Breast epithelium (tissue), 3 donors: ENCODE measurements at regions not wholly inside any gene's neighbourhood (a gene's known extent, or its start where the extent isn't known, plus 50 kb on each side); places are given as distances from the start of the nearest gene placed in this dataset.

Source experiments
- POLR2A ChIP-seq: fragments of 450-650 bp; IDR thresholded peaks from one replicate; pipeline ENCODE4 v1.6.1; 2016; ENCODE audit warnings: antibody characterized with exemption, mild to moderate bottlenecking, moderate library complexity
- POLR2AphosphoS5 ChIP-seq, 3 donors: sonication (generic); formaldehyde crosslinking; IDR thresholded peaks; one replicate each; pipeline ENCODE4 v1.6.1; 2017; ENCODE audit warnings: antibody characterized with exemption in 3 of 3
- TF ChIP-seq, protein P1 (sequence below), 3 donors: fragments of 450-650 bp; IDR thresholded peaks; one replicate each; pipeline ENCODE4 v1.5.1; 2016 to 2017; ENCODE audit warnings: antibody characterized with exemption in 3 of 3, mild to moderate bottlenecking in 3 of 3, moderate library complexity in 3 of 3

DNA sequence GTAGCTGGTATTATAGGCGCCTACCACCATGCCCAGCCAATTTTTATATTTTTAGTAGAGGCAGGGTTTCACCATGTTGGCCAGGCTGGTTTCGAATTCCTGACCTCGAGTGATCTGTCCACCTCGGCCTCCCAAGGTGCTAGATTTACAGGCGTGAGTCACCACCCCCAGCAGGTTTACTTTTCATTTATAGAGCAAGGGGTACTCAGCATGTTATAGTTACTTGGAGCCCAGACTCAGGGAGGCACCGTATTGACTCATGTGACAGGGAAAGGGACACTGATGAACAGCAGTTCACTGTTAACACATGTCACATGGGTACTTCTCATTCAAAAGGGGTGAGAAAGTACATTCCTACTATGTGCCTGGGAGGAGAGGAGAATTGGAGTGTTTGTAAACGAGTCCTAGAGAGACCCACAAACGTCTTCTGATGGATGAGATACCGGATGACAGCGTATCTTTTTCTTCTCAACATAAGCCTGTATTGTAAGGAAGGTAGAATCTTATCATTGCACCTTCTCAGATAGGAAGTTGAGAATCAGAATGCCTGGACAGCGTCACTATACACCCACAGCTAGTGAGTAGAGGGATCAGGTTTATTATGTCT, 510.0 kb downstream of the USP25 start:
- TF ChIP-seq, protein P1, sequence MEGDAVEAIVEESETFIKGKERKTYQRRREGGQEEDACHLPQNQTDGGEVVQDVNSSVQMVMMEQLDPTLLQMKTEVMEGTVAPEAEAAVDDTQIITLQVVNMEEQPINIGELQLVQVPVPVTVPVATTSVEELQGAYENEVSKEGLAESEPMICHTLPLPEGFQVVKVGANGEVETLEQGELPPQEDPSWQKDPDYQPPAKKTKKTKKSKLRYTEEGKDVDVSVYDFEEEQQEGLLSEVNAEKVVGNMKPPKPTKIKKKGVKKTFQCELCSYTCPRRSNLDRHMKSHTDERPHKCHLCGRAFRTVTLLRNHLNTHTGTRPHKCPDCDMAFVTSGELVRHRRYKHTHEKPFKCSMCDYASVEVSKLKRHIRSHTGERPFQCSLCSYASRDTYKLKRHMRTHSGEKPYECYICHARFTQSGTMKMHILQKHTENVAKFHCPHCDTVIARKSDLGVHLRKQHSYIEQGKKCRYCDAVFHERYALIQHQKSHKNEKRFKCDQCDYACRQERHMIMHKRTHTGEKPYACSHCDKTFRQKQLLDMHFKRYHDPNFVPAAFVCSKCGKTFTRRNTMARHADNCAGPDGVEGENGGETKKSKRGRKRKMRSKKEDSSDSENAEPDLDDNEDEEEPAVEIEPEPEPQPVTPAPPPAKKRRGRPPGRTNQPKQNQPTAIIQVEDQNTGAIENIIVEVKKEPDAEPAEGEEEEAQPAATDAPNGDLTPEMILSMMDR (IDR thresholded peaks at IDR 0.05) = no peak
- TF ChIP-seq POLR2AphosphoS5 (IDR thresholded peaks at IDR 0.05) (no peak), POLR2A (no peak)
